OCI-LY7 (cell line): ENCODE measurements at regions not wholly inside any gene's neighbourhood (a gene's known extent, or its start where the extent isn't known, plus 50 kb on each side); places are given as distances from the start of the nearest gene placed in this dataset.

Experiments
- BruUV-seq: library from RNA; stranded (reverse); fragments of 400-500 nt; replicated peaks from 2 replicates; lab custom pipeline; 2021; lab: Mats Ljungman, UMichigan
- CTCF ChIA-PET: fragments of 300-600 bp; sonication (Branson Sonifier 250); formaldehyde crosslinking; loops from one replicate; lab custom pipeline; 2022; ENCODE audit warnings: antibody characterized with exemption; ENCODE audit not compliant: unreplicated experiment; lab: Charles Lee
- POLR2A ChIA-PET: fragments of 300-600 bp; sonication (Branson Sonifier 250); formaldehyde crosslinking; loops from one replicate; lab custom pipeline; 2022; ENCODE audit warnings: antibody characterized with exemption; lab: Charles Lee
- DNase-seq: peaks from one replicate; pipeline ENCODE4 v3.0.0-alpha.2; 2015; ENCODE audit warnings: low spot score
- H2AFZ ChIP-seq: fragments of 200-600 bp; sonication (generic), shearing (Covaris generic); 2 replicates; pipeline ENCODE4 v1.6.1; 2014; ENCODE audit warnings: mild to moderate bottlenecking, antibody characterized with exemption, low read length, moderate library complexity
- H3K27ac ChIP-seq: fragments of 200-600 bp; sonication (generic); 2 replicates; pipeline ENCODE4 v1.5.1; 2014; ENCODE audit warnings: mixed run types, low read depth, mild to moderate bottlenecking, moderate library complexity, low read length, inconsistent platforms; ENCODE audit not compliant: poor library complexity, severe bottlenecking
- H3K36me3 ChIP-seq: fragments of 200-600 bp; sonication (generic); 2 replicates; pipeline ENCODE4 v1.6.1; 2014; ENCODE audit warnings: mild to moderate bottlenecking, antibody characterized with exemption, low read length, moderate library complexity, mixed read lengths; ENCODE audit not compliant: insufficient read depth
- H3K4me1 ChIP-seq: fragments of 200-600 bp; sonication (generic); 2 replicates; pipeline ENCODE4 v1.5.1; 2014; ENCODE audit warnings: mild to moderate bottlenecking, low read length; ENCODE audit not compliant: insufficient read depth, poor library complexity, severe bottlenecking
- H3K4me2 ChIP-seq: fragments of 200-600 bp; sonication (generic); 2 replicates; pipeline ENCODE4 v1.6.1; 2014; ENCODE audit warnings: mild to moderate bottlenecking, low read length
- H3K4me3 ChIP-seq: fragments of 200-600 bp; sonication (generic); 2 replicates; pipeline ENCODE4 v1.5.1; 2014; ENCODE audit warnings: mild to moderate bottlenecking, low read depth, low read length; ENCODE audit not compliant: poor library complexity, severe bottlenecking
- H3K79me2 ChIP-seq: fragments of 200-600 bp; sonication (generic); 2 replicates; pipeline ENCODE4 v1.6.1; 2016; ENCODE audit warnings: low read depth, mild to moderate bottlenecking, low read length, moderate library complexity, mixed read lengths; ENCODE audit not compliant: insufficient read depth
- H3K9me2 ChIP-seq: fragments of 200-600 bp; sonication (generic); 2 replicates; pipeline ENCODE4 v1.6.1; 2016; ENCODE audit warnings: mild to moderate bottlenecking, low read length, mixed read lengths; ENCODE audit not compliant: insufficient read depth
- H3K9me3 ChIP-seq: fragments of 200-600 bp; sonication (generic); 2 replicates; pipeline ENCODE4 v1.6.1; 2014; ENCODE audit warnings: mild to moderate bottlenecking, mixed run types, low read length, mixed read lengths
- H4K20me1 ChIP-seq: fragments of 200-600 bp; sonication (generic); 2 replicates; pipeline ENCODE4 v1.6.1; 2014; ENCODE audit warnings: mild to moderate bottlenecking, antibody characterized with exemption, low read length, moderate library complexity, mixed read lengths; ENCODE audit not compliant: insufficient read depth
- EZH2phosphoT487 ChIP-seq: fragments of 200-600 bp; sonication (generic); IDR thresholded peaks from 2 replicates; pipeline ENCODE4 v1.6.1; 2018; ENCODE audit warnings: low read depth, borderline replicate concordance, mild to moderate bottlenecking, mixed run types, antibody characterized with exemption, low read length, moderate library complexity, mixed read lengths
- intact Hi-C: fragments of 100-400 bp; cut with micrococcal nuclease; formaldehyde crosslinking; loops from one replicate; pipeline ENCODE4 v1.10.0; 2022; ENCODE audit not compliant: unreplicated experiment
- TF ChIP-seq, protein P1 (sequence below): fragments of 200-600 bp; sonication (generic); conservative IDR thresholded peaks from 2 replicates; pipeline ENCODE4 v1.5.1; 2014; ENCODE audit warnings: mild to moderate bottlenecking, antibody characterized with exemption, low read length, moderate library complexity, mixed read lengths

DNA sequence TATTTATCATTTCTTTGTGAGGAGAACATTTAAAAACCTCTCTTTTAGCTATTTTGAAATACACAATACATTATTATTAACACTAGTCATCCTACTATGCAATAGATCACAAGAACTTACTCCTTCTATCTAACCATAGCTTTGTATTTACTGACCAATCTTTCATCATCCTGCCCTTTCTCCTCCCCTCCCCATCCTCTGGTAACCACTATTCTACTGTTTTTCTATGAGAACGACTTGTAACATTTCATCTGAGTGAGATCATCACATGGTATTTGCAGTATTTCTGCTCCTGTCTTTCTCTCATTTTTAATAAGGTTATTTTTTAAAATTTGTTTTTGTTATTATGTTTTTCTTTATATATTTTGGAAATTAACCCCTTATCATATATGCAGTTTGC lies 331.8 kb downstream of the TEX13C start:
- no peak overlapping the region for H3K4me3 ChIP-seq
- no peaks in the 10 kb centered on the region for H3K9me2 ChIP-seq
- ChIA-PET CTCF (no interaction called here), POLR2A (no interaction called here)
- no peaks in the 10 kb centered on the region for H3K9me3 ChIP-seq
- no peak for TF ChIP-seq EZH2phosphoT487
- TF ChIP-seq, protein P1, sequence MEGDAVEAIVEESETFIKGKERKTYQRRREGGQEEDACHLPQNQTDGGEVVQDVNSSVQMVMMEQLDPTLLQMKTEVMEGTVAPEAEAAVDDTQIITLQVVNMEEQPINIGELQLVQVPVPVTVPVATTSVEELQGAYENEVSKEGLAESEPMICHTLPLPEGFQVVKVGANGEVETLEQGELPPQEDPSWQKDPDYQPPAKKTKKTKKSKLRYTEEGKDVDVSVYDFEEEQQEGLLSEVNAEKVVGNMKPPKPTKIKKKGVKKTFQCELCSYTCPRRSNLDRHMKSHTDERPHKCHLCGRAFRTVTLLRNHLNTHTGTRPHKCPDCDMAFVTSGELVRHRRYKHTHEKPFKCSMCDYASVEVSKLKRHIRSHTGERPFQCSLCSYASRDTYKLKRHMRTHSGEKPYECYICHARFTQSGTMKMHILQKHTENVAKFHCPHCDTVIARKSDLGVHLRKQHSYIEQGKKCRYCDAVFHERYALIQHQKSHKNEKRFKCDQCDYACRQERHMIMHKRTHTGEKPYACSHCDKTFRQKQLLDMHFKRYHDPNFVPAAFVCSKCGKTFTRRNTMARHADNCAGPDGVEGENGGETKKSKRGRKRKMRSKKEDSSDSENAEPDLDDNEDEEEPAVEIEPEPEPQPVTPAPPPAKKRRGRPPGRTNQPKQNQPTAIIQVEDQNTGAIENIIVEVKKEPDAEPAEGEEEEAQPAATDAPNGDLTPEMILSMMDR: no peak
- no peak overlapping the region for H3K4me2 ChIP-seq
- H3K79me2 ChIP-seq: no peaks in the 10 kb centered on the region
- H2AFZ ChIP-seq: no peak overlapping the region
- intact Hi-C loops: no loop called here
- H3K27ac ChIP-seq: no peak overlapping the region
- no TSS peak for BruUV-seq
- no peaks in the 10 kb centered on the region for H3K4me1 ChIP-seq
- H3K36me3 ChIP-seq: no peaks in the 10 kb centered on the region
- H4K20me1 ChIP-seq: no peaks in the 10 kb centered on the region
- no peak for DNase-seq

DNA sequence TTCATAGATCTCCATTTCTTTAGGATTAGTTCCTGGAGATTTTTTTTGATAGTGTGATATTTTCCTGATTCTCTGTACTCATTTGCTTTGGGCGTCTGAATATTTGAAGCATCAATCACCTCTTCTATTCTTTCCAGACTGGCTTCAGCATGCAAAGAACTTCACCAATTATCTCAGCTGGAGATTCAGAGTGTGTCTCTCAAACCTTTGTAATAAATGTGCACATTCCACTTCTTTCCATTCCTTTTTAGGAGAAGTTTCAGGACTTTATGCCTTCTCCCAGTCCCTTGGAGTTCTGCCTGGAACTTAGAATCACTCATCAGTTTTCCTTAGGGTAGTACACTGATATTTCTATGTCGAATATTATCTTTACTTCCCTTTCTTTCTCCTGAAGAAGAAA lies 334.8 kb downstream of the TEX13C start:
- Histone ChIP-seq H3K9me3 (no peaks in the 10 kb centered on the region), H3K9me2 (no peaks in the 10 kb centered on the region), H3K4me2 (no peak overlapping the region), H3K4me1 (no peaks in the 10 kb centered on the region), H2AFZ (no peak overlapping the region), H4K20me1 (no peaks in the 10 kb centered on the region), H3K4me3 (no peak overlapping the region), H3K79me2 (no peaks in the 10 kb centered on the region), H3K27ac (no peak overlapping the region), H3K36me3 (no peaks in the 10 kb centered on the region)
- no peak for TF ChIP-seq EZH2phosphoT487
- TF ChIP-seq, protein P1: no peak
- BruUV-seq: no TSS peak
- CTCF ChIA-PET: no interaction called here
- intact Hi-C loops: no loop called here
- DNase-seq: no peak
- POLR2A ChIA-PET: interaction anchor here (0.6 kb wide), 1 partner anchor 171 kb away, joined by 3 read pairs; no protein-coding TSS in a partner anchor

DNA sequence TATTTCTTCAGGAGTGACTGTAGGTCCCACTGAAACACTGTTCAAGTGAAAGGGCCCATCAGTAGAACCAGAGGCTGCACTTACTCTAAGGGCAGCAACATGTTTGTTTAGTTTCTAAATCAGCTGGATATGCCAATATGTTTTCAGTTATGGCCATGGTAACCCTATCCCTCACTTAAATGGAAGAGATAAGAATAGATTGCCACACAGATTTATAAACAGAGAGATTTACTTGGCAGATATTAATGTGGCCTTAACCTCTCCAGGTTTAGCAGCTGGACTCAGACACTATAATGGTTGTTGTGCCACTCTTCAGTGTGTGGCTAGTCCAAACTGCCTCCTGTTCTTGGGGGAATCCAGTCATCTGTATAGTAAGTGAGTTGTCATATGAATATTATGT lies 354.1 kb downstream of the TEX13C start:
- no TSS peak for BruUV-seq
- Histone ChIP-seq H2AFZ (no peak overlapping the region), H3K9me2 (no peaks in the 10 kb centered on the region), H3K79me2 (no peaks in the 10 kb centered on the region), H3K9me3 (no peaks in the 10 kb centered on the region), H3K27ac (no peak overlapping the region), H3K4me2 (no peak overlapping the region), H3K4me1 (no peaks in the 10 kb centered on the region), H3K36me3 (no peaks in the 10 kb centered on the region), H3K4me3 (no peak overlapping the region), H4K20me1 (no peaks in the 10 kb centered on the region)
- no peak for DNase-seq
- POLR2A ChIA-PET: no interaction called here
- intact Hi-C loops: no loop called here
- no peak for TF ChIP-seq EZH2phosphoT487
- CTCF ChIA-PET: no interaction called here
